HepG2 (cell line): ENCODE measurements at regions not wholly inside any gene's neighbourhood (a gene's known extent, or its start where the extent isn't known, plus 50 kb on each side); places are given as distances from the start of the nearest gene placed in this dataset.

Experiments
- ATAC-seq: fragments of 200-7000 bp; cut with Tn5 transposase; 3 replicates; pipeline ENCODE4 v1.9.1; 2020; ENCODE audit warnings: mild to moderate bottlenecking, moderate library complexity
- BruUV-seq: library from RNA; stranded (reverse); fragments of 400-500 nt; replicated peaks from 2 replicates; lab custom pipeline; 2021; lab: Mats Ljungman, UMichigan
- CTCF ChIA-PET: fragments of 300-600 bp; formaldehyde crosslinking; extraction: SDS; loops from one replicate; lab custom pipeline; 2021; ENCODE audit warnings: low total read pairs, inconsistent platforms, low intra/inter-chr PET ratio; lab: Yijun Ruan, JAX
- POLR2A ChIA-PET: fragments of 350-600 bp; sonication (Branson Sonifier 250); formaldehyde crosslinking; loops from one replicate; lab custom pipeline; 2020; ENCODE audit warnings: antibody characterized with exemption, inconsistent platforms; lab: Yijun Ruan, JAX
- DNase-seq: peaks from one replicate; pipeline ENCODE4 v3.0.0-alpha.2; 2015; ENCODE audit warnings: low spot score
- FAIRE-seq: peaks from 3 replicates; lab custom pipeline; 2011; peaks lifted over from hg19 to GRCh38; lab: Jason Lieb, UNC
- H2AFZ ChIP-seq: one replicate; pipeline ENCODE4 v1.6.1; 2011; ENCODE audit warnings: low read length, inconsistent platforms
- H3K27ac ChIP-seq: fragments of 300-600 bp; 3 replicates; pipeline ENCODE4 v1.8.0; 2011; ENCODE audit warnings: mixed run types, mild to moderate bottlenecking, mixed read lengths, low read length, inconsistent platforms; ENCODE audit not compliant: insufficient read depth; ENCODE audit errors: extremely low read length
- H3K27me3 ChIP-seq, 2 experiments: fragments of 200-600 bp in 1 of 2; 2 replicates in 1 of 2; 3 replicates in 1 of 2; pipeline versions ENCODE4 v1.6.0 to v1.8.0; 2011; ENCODE audit warnings: low read length in 2 of 2, mild to moderate bottlenecking in 2 of 2, moderate library complexity in 2 of 2, inconsistent platforms in 1 of 2; ENCODE audit not compliant: insufficient read depth in 2 of 2, control insufficient read depth in 1 of 2
- H3K36me3 ChIP-seq, 2 experiments: fragments of 200-600 bp in 1 of 2; replicated peaks in 1 of 2; 2 replicates in 1 of 2; 3 replicates in 1 of 2; pipeline versions ENCODE4 v1.5.1 to v1.8.0; 2011; ENCODE audit warnings: low read length in 2 of 2, inconsistent platforms in 1 of 2; ENCODE audit not compliant: insufficient read depth in 2 of 2, control insufficient read depth in 1 of 2
- H3K4me1 ChIP-seq: 2 replicates; pipeline ENCODE4 v1.5.1; 2012; ENCODE audit warnings: low read length, inconsistent platforms; ENCODE audit not compliant: insufficient read depth
- H3K4me2 ChIP-seq: 2 replicates; pipeline ENCODE4 v1.6.0; 2011; ENCODE audit warnings: low read depth, low read length, inconsistent platforms
- H3K4me3 ChIP-seq, 3 experiments: fragments of 200-600 bp in 1 of 3; sonication (generic), shearing (Covaris generic) in 1 of 3; replicated peaks in 1 of 3; 2 replicates each; pipeline ENCODE4 v1.5.1; 2011 to 2016; ENCODE audit warnings: low read length in 3 of 3, inconsistent platforms in 2 of 3, low read depth in 2 of 3, mild to moderate bottlenecking in 2 of 3, control low read depth in 1 of 3, mixed read lengths in 1 of 3; ENCODE audit not compliant: insufficient read depth in 1 of 3
- H3K79me2 ChIP-seq: one replicate; pipeline ENCODE4 v1.6.1; 2011; ENCODE audit warnings: low read length, inconsistent platforms; ENCODE audit not compliant: insufficient read depth
- H3K9ac ChIP-seq: 2 replicates; pipeline ENCODE4 v1.6.0; 2011; ENCODE audit warnings: mild to moderate bottlenecking, low read depth, low read length, inconsistent platforms; ENCODE audit not compliant: insufficient read depth
- H3K9me3 ChIP-seq: 2 replicates; pipeline ENCODE4 v1.5.1; 2012; ENCODE audit warnings: mild to moderate bottlenecking, low read length
- H4K20me1 ChIP-seq: 2 replicates; pipeline ENCODE4 v1.6.0; 2011; ENCODE audit warnings: inconsistent platforms, mild to moderate bottlenecking, low read length, moderate library complexity; ENCODE audit not compliant: insufficient read depth
- AHDC1 ChIP-seq: sonication (generic); formaldehyde crosslinking; IDR thresholded peaks from 2 replicates; pipeline ENCODE4 v1.5.1; 2020; ENCODE audit warnings: mild to moderate bottlenecking, missing genetic modification reagents, borderline replicate concordance
- BCL6 ChIP-seq: IDR thresholded peaks from 2 replicates; pipeline ENCODE4 v1.6.1; 2016; ENCODE audit warnings: missing genetic modification reagents, missing compliant biosample characterization
- GFI1 ChIP-seq: sonication (generic); formaldehyde crosslinking; IDR thresholded peaks from 2 replicates; pipeline ENCODE4 v1.5.0; 2020; ENCODE audit warnings: missing genetic modification reagents, mild to moderate bottlenecking, borderline replicate concordance
- HNF4A ChIP-seq: sonication (generic); formaldehyde crosslinking; IDR thresholded peaks from 2 replicates; pipeline ENCODE4 v1.4.0; 2020; ENCODE audit warnings: missing genetic modification reagents
- MED1 ChIP-seq: sonication (generic); formaldehyde crosslinking; IDR thresholded peaks from 2 replicates; pipeline ENCODE4 v1.4.0; 2020; ENCODE audit warnings: missing genetic modification reagents
- PAXIP1 ChIP-seq: sonication (generic); formaldehyde crosslinking; conservative IDR thresholded peaks from 2 replicates; pipeline ENCODE4 v1.4.0; 2020; ENCODE audit warnings: mild to moderate bottlenecking, missing genetic modification reagents, moderate library complexity
- RARA ChIP-seq: IDR thresholded peaks from 2 replicates; pipeline ENCODE4 v1.6.1; 2016; ENCODE audit warnings: missing genetic modification reagents, missing compliant biosample characterization
- SOX5 ChIP-seq: IDR thresholded peaks from 2 replicates; pipeline ENCODE4 v1.6.1; 2016; ENCODE audit warnings: borderline replicate concordance
- in situ Hi-C: cut with HindIII; loops from 2 replicates; pipeline ENCODE4 v1.10.0; 2017; ENCODE audit warnings: low pct_unique_long_range_greater_than_20kb; ENCODE audit not compliant: extremely low pct_ligation_motif_present
- intact Hi-C: fragments of 100-400 bp; cut with micrococcal nuclease; formaldehyde crosslinking; loops from one replicate; pipeline ENCODE4 v1.10.0; 2022; ENCODE audit not compliant: unreplicated experiment

DNA sequence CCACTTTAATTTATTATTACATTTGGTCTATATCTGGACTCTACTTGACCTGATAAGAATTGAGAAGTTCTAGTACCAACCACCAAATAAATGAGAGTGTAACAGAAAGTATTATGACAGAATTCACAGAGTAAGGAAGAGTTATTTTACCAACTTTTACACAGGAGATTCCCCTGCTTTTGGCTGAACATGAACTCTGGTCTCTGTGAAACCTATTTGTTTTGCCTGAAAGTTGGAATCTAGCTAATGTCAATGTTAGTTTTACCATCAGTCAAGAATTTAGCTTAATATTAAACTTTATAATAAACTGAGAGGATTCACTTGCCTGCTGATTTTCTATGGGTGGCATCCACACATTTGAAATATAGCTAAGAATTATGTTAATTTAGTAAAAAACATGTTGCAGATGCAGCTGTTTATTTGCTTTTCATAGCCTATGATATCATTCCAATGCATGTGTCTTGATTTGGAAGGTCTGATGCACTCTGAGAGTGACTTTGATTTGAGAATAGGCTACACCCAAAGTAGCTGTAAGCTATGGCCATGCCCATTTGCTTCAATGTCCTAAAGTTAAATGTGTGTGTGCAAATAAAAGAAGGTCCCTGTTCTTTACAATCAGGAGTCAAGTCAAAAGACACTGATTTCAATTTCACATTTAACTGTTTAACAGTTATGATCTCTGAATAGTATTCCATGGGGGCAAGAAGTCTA is 150.9 kb upstream of the RASGEF1B start:
- Histone ChIP-seq H3K36me3 (no peaks in the 10 kb centered on the region), H3K27me3 (no peaks in the 10 kb centered on the region), H3K4me2 (peak overlapping the region; percentile 50), H3K9ac (no peak overlapping the region), H3K4me1 (peaks cover 61% of the 10 kb centered on the region), H2AFZ (no peak overlapping the region), H3K9me3 (no peaks in the 10 kb centered on the region), H3K4me3 (no peak overlapping the region; a peak in 2 of 6 replicates), H3K79me2 (no peaks in the 10 kb centered on the region), H4K20me1 (no peaks in the 10 kb centered on the region), H3K27ac (no peak overlapping the region)
- TF ChIP-seq BCL6 (CRISPR knock-in tag) (peak; percentile 92), MED1 (CRISPR knock-in tag) (no peak), AHDC1 (CRISPR knock-in tag) (peak; percentile 52; the same call in 1 of the 2 replicates), SOX5 (no peak), PAXIP1 (peak; percentile 78), GFI1 (CRISPR knock-in tag) (0 out of 2 replicates have a peak, but pooled peaks have one; percentile 44), RARA (CRISPR knock-in tag) (peak; percentile 36; the same call in 1 of the 2 replicates), HNF4A (CRISPR knock-in tag) (peak; percentile 68)
- ChIA-PET CTCF (no interaction called here), POLR2A (no interaction called here)
- no peak for FAIRE-seq
- BruUV-seq = no TSS peak
- intact Hi-C loops = no loop called here
- ATAC-seq = peak; percentile 84
- peak; percentile 44 for DNase-seq
- in situ Hi-C loops = no loop called here
